IPS-NIHi7 (cell line): ENCODE measurements at regions not wholly inside any gene's neighbourhood (a gene's known extent, or its start where the extent isn't known, plus 50 kb on each side); places are given as distances from the start of the nearest gene placed in this dataset.
A peak's percentile ranks its signal among the peaks of the same experiment; 100 is the strongest.

Experiments used
- DNase-seq: peaks from one replicate; pipeline ENCODE4 v3.0.0; 2012; ENCODE audit warnings: mixed read lengths; ENCODE audit errors: extremely low spot score

GRCh38 chr1:37274938-37275631 is 199.3 kb upstream of the ZC3H12A start:
- DNase-seq = peak; percentile 63

GRCh38 chr1:37277366-37277765 is 197.0 kb upstream of the ZC3H12A start:
- no peak for DNase-seq

GRCh38 chr1:37281354-37281753 is 193.0 kb upstream of the ZC3H12A start:
- DNase-seq = no peak

- no peak for DNase-seq
These were observed 191.6 kb upstream of the ZC3H12A start for GRCh38 chr1:37282764-37283163.

GRCh38 chr1:37284053-37284452 is 190.3 kb upstream of the ZC3H12A start:
- no peak for DNase-seq

GRCh38 chr1:37286881-37287280 is 187.5 kb upstream of the ZC3H12A start:
- no peak for DNase-seq

- DNase-seq = no peak
These were observed 185.5 kb upstream of the ZC3H12A start for GRCh38 chr1:37288900-37289299.

GRCh38 chr1:37290718-37291117 is 183.7 kb upstream of the ZC3H12A start:
- DNase-seq = no peak

- no peak for DNase-seq
These were observed 181.6 kb upstream of the ZC3H12A start for GRCh38 chr1:37292789-37293188.

- DNase-seq = no peak
These were observed 180.3 kb upstream of the ZC3H12A start for GRCh38 chr1:37294096-37294495.

GRCh38 chr1:37294529-37294928 is 179.9 kb upstream of the ZC3H12A start:
- DNase-seq = no peak

- no peak for DNase-seq
These were observed 175.6 kb upstream of the ZC3H12A start for GRCh38 chr1:37298769-37299168.

- DNase-seq = no peak
These were observed 175.2 kb upstream of the ZC3H12A start for GRCh38 chr1:37299216-37299615.

GRCh38 chr1:37303884-37304574 is 170.4 kb upstream of the ZC3H12A start:
- DNase-seq = no peak

- no peak for DNase-seq
These were observed 169.3 kb upstream of the ZC3H12A start for GRCh38 chr1:37305108-37305507.

GRCh38 chr1:37305841-37306240 is 168.5 kb upstream of the ZC3H12A start:
- no peak for DNase-seq

GRCh38 chr1:37306461-37306860 is 167.9 kb upstream of the ZC3H12A start:
- no peak for DNase-seq

- DNase-seq = no peak
These were observed 167.5 kb upstream of the ZC3H12A start for GRCh38 chr1:37306871-37307270.

- DNase-seq = peak; percentile 45
These were observed 166.1 kb upstream of the ZC3H12A start for GRCh38 chr1:37308031-37308960.

- DNase-seq = no peak
These were observed 164.8 kb upstream of the ZC3H12A start for GRCh38 chr1:37309574-37309973.

GRCh38 chr1:37310064-37310463 is 164.3 kb upstream of the ZC3H12A start:
- DNase-seq = no peak

- peak; percentile 53 for DNase-seq
These were observed 159.0 kb upstream of the ZC3H12A start for GRCh38 chr1:37315371-37315846.
